K562 (cell line): ENCODE measurements at regions not wholly inside any gene's neighbourhood (a gene's known extent, or its start where the extent isn't known, plus 50 kb on each side); places are given as distances from the start of the nearest gene placed in this dataset.
A peak's percentile ranks its signal among the peaks of the same experiment; 100 is the strongest.

Experiments used
- CHD2 ChIP-seq: IDR thresholded peaks from 2 replicates; pipeline ENCODE4 v1.6.1; 2011; ENCODE audit warnings: low read depth, low read length
- CREM ChIP-seq: IDR thresholded peaks from 2 replicates; pipeline ENCODE4 v1.6.1; 2014; ENCODE audit warnings: antibody characterized with exemption, low read depth
- HDGF ChIP-seq: fragments of 450-650 bp; IDR thresholded peaks from 2 replicates; pipeline ENCODE4 v1.6.1; 2016
- HNRNPL ChIP-seq: fragments of 200-400 bp; formaldehyde crosslinking; IDR thresholded peaks from 2 replicates; pipeline ENCODE4 v1.6.1; 2017; ENCODE audit warnings: low read depth, mild to moderate bottlenecking, low read length
- LCOR ChIP-seq: sonication (generic); formaldehyde crosslinking; IDR thresholded peaks from 2 replicates; pipeline ENCODE4 v1.8.0; 2022; ENCODE audit warnings: mild to moderate bottlenecking, missing genetic modification reagents
- MIER1 ChIP-seq: fragments of 450-650 bp; IDR thresholded peaks from 2 replicates; pipeline ENCODE4 v1.6.1; 2016; ENCODE audit warnings: antibody characterized with exemption, mild to moderate bottlenecking, low read depth
- NCOR1 ChIP-seq: fragments of 450-650 bp; IDR thresholded peaks from 2 replicates; pipeline ENCODE4 v1.6.1; 2016; ENCODE audit warnings: mild to moderate bottlenecking, moderate library complexity
- RAD51 ChIP-seq: fragments of 450-650 bp; IDR thresholded peaks from 2 replicates; pipeline ENCODE4 v1.7.1; 2016; ENCODE audit warnings: low read depth, mild to moderate bottlenecking, borderline replicate concordance
- RBBP5 ChIP-seq: fragments of 200-600 bp; sonication (generic); IDR thresholded peaks from 2 replicates; pipeline ENCODE4 v1.6.1; 2012; ENCODE audit warnings: borderline replicate concordance, mild to moderate bottlenecking, low read length, control low read depth, inconsistent platforms; ENCODE audit not compliant: insufficient read depth, poor library complexity, severe bottlenecking
- SMAD4 ChIP-seq: fragments of 250-450 bp; sonication (Bioruptor Pico); conservative IDR thresholded peaks from 2 replicates; pipeline ENCODE4 v1.8.0; 2021; ENCODE audit warnings: inconsistent platforms, mild to moderate bottlenecking, moderate library complexity
- YY1 ChIP-seq, 3 experiments: IDR thresholded peaks; 2 replicates each; pipeline ENCODE4 v1.6.1; 2011; ENCODE audit warnings: low read length in 2 of 3, mild to moderate bottlenecking in 2 of 3, moderate library complexity in 2 of 3, borderline replicate concordance in 1 of 3, control low read depth in 1 of 3, low read depth in 1 of 3; ENCODE audit not compliant: insufficient read depth in 3 of 3, insufficient replicate concordance in 2 of 3, control insufficient read depth in 1 of 3, insufficient read length in 1 of 3; ENCODE audit errors: extremely low read depth in 1 of 3
- ZEB2 ChIP-seq: fragments of 450-650 bp; IDR thresholded peaks from 2 replicates; pipeline ENCODE4 v1.6.1; 2016
- ZNF232 ChIP-seq: sonication (generic); formaldehyde crosslinking; IDR thresholded peaks from 2 replicates; pipeline ENCODE4 v1.8.0; 2022; ENCODE audit warnings: mild to moderate bottlenecking, missing genetic modification reagents
- TF ChIP-seq, protein P1 (sequence below), 3 experiments: fragments of 200-800 bp in 1 of 3; fragments of 250-450 bp in 1 of 3; fragments of 450-650 bp in 1 of 3; sonication (Bioruptor Pico) in 1 of 3; sonication (Bioruptor generic) in 1 of 3; formaldehyde crosslinking in 1 of 3; IDR thresholded peaks; 2 replicates each; pipeline versions ENCODE4 v1.6.1 to v1.8.0; 2016 to 2022; ENCODE audit warnings: mild to moderate bottlenecking in 2 of 3, missing genetic modification characterization in 2 of 3, missing compliant biosample characterization in 1 of 3, moderate library complexity in 1 of 3
- TF ChIP-seq, protein P2 (sequence below): fragments of 450-650 bp; formaldehyde crosslinking; IDR thresholded peaks from 2 replicates; pipeline ENCODE4 v1.4.0; 2020; ENCODE audit warnings: mild to moderate bottlenecking, mixed read lengths
- TF ChIP-seq, protein P3 (sequence below): fragments of 250-450 bp; sonication (Bioruptor Pico); IDR thresholded peaks from 2 replicates; pipeline ENCODE4 v1.5.0; 2021; ENCODE audit warnings: mild to moderate bottlenecking, moderate library complexity
- TF ChIP-seq, protein P4 (sequence below): fragments of 450-650 bp; formaldehyde crosslinking; IDR thresholded peaks from 2 replicates; pipeline ENCODE4 v1.4.0; 2020; ENCODE audit warnings: mild to moderate bottlenecking, moderate library complexity

DNA sequence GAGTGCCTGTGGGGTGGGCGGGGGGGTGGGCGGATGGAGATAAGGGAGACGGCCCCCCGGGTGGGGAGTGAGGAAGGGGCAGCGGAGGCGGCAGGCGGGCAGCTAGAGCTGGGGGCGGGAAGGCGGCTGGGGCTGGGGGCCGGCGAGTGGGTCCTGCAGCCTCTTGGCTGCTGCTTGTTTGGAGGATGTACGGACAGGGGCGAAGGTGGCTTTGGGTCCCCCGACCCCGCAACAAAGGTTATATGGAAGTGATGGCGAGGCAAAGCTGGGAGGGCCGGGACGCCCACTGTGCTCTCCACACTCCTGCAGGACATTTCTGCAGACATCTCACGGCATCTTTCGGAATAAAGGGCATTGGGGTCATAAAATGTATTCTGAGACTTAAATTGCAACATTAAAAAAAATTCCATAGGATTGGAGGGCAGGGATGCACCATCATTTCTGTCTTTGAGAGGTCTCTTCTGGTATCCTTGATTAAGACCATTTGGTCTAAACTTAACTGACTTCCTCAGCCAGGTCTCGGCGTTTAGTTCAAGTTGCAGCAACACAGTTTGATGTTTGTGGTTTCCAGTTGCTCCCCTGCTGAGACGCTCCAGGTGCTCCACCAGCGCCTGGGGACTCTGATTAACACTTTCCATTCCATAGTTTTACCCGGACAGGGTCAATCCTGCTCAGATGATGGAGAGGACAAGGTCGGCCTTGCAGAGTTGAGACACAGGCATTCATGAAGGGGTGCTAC, 101.6 kb upstream of the SSBP2 start (continued):
- TF ChIP-seq, protein P1, sequence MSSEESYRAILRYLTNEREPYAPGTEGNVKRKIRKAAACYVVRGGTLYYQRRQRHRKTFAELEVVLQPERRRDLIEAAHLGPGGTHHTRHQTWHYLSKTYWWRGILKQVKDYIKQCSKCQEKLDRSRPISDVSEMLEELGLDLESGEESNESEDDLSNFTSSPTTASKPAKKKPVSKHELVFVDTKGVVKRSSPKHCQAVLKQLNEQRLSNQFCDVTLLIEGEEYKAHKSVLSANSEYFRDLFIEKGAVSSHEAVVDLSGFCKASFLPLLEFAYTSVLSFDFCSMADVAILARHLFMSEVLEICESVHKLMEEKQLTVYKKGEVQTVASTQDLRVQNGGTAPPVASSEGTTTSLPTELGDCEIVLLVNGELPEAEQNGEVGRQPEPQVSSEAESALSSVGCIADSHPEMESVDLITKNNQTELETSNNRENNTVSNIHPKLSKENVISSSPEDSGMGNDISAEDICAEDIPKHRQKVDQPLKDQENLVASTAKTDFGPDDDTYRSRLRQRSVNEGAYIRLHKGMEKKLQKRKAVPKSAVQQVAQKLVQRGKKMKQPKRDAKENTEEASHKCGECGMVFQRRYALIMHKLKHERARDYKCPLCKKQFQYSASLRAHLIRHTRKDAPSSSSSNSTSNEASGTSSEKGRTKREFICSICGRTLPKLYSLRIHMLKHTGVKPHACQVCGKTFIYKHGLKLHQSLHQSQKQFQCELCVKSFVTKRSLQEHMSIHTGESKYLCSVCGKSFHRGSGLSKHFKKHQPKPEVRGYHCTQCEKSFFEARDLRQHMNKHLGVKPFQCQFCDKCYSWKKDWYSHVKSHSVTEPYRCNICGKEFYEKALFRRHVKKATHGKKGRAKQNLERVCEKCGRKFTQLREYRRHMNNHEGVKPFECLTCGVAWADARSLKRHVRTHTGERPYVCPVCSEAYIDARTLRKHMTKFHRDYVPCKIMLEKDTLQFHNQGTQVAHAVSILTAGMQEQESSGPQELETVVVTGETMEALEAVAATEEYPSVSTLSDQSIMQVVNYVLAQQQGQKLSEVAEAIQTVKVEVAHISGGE (CRISPR knock-in tag; IDR thresholded peaks at IDR 0.05) = no peak
- TF ChIP-seq, protein P2, sequence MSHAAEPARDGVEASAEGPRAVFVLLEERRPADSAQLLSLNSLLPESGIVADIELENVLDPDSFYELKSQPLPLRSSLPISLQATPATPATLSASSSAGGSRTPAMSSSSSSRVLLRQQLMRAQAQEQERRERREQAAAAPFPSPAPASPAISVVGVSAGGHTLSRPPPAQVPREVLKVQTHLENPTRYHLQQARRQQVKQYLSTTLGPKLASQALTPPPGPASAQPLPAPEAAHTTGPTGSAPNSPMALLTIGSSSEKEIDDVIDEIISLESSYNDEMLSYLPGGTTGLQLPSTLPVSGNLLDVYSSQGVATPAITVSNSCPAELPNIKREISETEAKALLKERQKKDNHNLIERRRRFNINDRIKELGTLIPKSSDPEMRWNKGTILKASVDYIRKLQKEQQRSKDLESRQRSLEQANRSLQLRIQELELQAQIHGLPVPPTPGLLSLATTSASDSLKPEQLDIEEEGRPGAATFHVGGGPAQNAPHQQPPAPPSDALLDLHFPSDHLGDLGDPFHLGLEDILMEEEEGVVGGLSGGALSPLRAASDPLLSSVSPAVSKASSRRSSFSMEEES (CRISPR knock-in tag) = no peak
- TF ChIP-seq MIER1 (no peak), RAD51 (no peak), CREM (no peak), HDGF (no peak), ZNF232 (no peak), CHD2 (no peak), HNRNPL (no peak), LCOR (CRISPR knock-in tag) (peak; percentile 27; the same call in 1 of the 2 replicates), YY1 (IDR thresholded peaks at IDR 0.05; ENCODE audit: borderline replicate concordance in 1 of 3, control insufficient read depth in 1 of 3, extremely low read depth in 1 of 3, insufficient read depth in 3 of 3, insufficient read length in 1 of 3, insufficient replicate concordance in 2 of 3, low read depth in 1 of 3, low read length in 2 of 3) (no peak), ZEB2 (peak; percentile 65), RBBP5 (peak; percentile 42), SMAD4 (peak; percentile 65; the same call in 1 of the 2 replicates), NCOR1 (no peak)
- TF ChIP-seq, protein P3, sequence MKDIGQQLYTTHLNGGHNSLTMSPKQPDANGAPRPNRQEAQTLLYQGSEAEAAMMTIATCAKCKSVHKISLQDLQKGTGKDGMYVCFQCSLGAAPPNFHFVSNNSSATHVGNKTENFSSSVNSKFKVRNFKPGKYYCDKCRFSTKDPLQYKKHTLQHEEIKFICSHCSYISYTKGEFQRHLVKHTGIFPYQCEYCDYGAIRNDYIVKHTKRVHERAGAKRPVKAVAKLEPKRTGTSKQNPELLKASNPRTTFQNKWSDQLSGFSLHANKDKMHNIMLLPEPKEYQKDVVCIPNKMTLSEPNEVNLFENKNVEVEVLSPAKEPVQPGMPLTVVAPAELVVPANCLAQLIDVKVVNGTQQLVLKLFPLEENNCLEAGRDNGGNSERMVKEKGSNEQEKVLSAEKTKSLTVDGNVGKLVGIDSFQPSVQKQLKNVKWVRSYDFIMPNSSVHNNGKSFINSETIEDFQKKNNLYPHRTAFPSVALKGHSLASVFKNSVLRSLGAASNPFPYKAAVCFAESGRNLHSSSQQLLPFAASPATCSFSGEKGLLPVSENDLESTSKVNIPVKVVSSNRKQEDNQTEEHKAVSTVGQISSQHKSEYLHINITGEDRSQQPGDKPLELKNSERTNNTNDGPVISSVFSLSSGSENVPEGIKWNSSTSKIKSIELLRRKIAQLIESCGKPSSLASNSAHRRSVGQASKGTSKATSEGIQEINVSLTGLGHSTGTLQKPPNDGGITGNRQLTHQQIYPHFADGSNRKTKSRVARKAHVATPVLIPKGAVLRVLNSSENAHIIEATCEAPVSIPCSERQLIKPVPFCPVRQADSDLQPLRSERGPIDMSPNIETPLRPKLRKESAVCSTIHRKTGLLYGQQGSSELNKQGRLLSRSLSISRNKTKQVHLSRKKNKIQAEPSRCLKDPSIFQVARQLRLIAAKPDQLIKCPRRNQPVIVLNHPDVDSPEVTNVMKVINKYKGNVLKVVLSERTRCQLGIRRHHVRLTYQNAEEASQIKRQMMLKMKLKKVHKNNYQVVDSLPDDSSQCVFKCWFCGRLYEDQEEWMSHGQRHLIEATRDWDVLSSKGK (CRISPR knock-in tag) = no peak
- TF ChIP-seq, protein P4, sequence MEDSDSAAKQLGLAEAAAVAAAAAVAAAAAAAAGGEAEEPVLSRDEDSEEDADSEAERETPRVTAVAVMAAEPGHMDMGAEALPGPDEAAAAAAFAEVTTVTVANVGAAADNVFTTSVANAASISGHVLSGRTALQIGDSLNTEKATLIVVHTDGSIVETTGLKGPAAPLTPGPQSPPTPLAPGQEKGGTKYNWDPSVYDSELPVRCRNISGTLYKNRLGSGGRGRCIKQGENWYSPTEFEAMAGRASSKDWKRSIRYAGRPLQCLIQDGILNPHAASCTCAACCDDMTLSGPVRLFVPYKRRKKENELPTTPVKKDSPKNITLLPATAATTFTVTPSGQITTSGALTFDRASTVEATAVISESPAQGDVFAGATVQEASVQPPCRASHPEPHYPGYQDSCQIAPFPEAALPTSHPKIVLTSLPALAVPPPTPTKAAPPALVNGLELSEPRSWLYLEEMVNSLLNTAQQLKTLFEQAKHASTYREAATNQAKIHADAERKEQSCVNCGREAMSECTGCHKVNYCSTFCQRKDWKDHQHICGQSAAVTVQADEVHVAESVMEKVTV (CRISPR knock-in tag) = no peak
